ENCODE measurements at regions not wholly inside any gene's neighbourhood (a gene's known extent, or its start where the extent isn't known, plus 50 kb on each side); places are given as distances from the start of the nearest gene placed in this dataset.
"Not testable (repeated sequence)": the region's sequence is repeated elsewhere in the genome, so short reads cannot be mapped to it uniquely, and the experiment has no call there.

DNA sequence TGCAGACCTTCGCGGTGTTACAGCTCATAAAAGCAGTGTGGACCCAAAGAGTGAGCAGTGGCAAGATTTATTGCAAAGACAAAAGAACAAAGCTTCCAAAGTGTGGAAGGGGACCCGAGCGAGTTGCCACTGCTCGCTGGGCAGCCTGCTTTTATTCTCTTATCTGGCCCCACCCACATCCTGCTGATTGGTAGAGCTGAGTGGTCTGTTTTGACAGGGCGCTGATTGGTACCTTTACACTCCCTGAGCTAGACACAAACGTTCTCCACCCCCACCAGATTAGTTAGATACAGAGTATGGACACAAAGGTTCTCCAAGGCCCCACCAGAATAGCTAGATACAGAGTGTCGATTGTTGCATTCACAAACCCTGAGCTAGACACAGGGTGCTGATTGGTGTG lies 156.2 kb upstream of the GIMD1 start:
- DNase-seq (ENCODE audit: low read depth): not testable (repeated sequence)

- DNase-seq (ENCODE audit: low read depth): no peak
Measured at GRCh38 chr4:106522839-106523238, 154.3 kb upstream of the GIMD1 start.

- no peak for DNase-seq (ENCODE audit: low read depth)
Measured at GRCh38 chr4:106512706-106513105, 144.1 kb upstream of the GIMD1 start.

DNA sequence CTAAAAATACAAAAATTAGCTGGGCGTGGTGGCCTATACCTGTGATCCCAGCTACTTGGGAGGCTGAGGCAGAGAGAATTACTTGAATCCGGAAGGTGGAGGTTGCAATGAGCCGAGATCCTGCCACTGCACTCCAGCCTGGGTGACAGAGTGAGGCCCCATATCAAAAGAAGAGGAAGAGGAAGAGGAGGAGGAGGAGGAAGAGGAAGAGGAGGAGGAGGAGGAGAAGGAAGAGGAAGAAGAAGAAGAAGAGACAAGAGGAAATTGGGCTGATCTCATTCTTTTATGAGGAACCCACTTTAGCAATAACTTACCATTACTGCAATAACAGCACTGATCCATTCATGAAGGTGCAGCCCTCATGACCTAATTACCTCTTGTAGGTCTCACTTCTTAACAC lies 138.9 kb upstream of the GIMD1 start:
- DNase-seq (ENCODE audit: low read depth): no peak

DNA sequence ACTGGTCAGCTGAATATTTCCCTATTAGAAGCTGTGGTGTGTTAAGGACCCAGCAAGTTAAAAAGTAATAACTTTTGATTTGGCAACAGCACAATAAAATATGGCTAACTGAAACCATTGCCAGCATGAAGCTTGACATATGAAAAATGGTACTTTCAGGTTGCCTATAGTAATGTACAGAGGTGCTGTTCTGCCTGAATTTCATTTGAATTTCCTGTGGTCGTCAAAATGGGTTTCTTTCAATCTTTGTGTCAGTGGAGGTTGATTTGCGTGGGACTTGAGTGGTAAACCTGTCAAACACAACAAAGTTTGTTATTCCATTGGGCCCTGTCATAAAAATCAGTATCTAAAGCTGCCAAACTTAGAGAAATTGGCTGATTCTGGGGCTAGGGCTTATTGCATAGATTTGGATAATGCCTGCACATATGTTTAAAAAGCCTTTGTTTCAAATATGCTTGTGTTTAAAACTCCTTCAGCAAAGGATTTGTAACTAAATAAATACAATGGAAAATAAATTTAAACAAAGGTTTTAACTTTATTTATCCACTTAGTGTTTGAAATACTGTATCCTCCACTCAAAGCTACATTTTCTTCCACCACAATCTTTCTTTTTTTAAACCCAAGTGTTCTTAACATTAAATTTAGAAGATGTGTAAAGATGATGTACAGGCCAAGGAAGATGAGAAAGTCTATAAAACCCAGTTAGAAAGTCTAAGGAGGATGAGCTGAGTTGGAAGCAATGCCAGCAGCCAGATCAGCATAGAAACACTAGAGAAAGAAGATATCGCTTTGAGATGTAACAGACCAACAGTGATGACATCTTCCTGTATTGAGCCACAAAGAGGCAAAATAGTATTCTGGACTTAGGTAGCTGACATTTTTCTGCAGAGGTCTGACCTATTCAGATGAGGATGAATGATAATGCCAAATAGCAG lies 134.8 kb upstream of the GIMD1 start:
- DNase-seq (ENCODE audit: low read depth): no peak

DNA sequence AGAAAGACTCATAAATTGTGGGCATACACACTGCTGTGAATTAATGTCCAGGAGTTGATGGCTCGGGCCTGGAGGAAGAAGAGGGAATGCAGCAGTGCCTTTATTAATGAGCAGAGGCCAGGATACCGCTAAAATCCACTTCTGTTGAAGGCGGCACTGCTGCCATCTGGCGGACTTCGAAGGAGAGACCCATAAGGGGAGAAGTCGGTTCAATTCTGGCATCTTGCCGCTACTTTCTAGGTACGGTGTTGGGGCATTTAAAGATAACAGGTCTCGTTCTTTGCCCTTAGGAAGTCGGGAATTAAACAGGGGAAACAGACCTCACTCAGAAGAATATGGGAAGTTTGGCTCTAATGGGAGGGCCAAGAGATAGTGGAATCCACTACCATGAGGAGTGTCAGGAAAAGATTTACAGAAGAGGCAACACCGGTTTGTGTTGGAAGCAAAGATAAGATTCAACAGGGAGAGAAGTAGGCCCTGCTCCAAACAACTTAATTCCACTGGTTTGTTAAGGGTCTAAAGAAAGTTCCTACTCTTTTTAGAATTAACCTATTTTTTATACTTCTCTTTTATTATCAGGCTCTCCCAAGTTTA lies 133.6 kb upstream of the GIMD1 start:
- no peak for DNase-seq (ENCODE audit: low read depth)

- DNase-seq (ENCODE audit: low read depth): no peak
Measured at GRCh38 chr4:106497271-106497670, 128.7 kb upstream of the GIMD1 start.

DNA sequence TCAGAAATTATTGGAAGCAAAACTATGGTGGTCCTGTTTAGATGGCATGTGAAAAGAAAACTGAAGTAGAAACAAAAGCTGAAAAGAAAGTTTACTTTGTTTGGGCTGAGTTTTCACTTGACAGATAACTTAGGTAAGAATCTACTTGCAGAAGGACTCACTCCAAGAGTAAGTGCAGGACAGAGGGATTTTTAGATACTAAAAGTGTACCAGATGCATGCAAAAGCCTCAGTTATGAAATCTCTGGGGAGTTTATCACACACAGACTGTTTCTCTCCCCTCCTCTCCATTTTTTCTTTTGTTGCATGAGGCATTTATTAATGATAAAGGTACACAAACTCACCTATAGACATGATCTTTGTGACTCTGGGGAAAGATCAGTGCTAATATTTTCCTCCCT lies 127.5 kb upstream of the GIMD1 start:
- no peak for DNase-seq (ENCODE audit: low read depth)

DNA sequence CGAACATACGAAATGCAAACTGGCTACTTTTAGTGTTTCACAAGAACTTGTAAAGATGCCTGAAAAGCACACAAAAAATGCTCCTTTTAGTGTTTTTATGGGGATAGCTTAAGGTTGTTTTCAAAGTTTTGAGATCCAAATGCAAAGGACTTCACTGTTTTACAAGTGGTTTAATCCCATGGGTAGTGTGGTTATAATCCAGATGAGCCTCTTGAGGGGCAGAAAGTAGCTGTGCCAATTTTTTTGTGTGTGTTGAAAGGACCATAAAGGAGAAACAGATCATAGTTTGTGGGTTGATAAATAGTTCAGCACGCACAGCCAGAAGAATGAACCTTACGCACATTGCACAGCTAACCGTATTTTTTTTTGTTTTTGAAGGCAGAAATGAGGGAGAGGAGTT lies 126.9 kb upstream of the GIMD1 start:
- no peak for DNase-seq (ENCODE audit: low read depth)

DNA sequence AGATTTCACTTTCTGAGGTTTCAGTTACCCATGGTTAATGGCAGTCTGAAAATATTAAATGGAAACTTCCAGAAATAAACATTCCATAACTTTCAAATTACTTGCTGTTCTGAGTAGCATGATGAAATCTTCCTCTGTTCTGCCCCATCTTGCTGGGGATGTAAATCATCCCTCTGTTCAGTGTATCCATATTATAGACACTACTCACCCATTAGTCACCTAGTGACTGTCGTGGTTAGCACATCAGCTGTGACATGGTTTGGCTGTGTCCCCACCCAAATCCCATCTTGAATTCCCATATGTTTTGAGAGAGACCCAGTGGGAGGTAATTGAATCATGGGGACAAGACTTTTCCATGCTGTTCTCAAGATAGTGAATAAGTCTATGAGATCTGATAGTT lies 125.5 kb upstream of the GIMD1 start:
- DNase-seq (ENCODE audit: low read depth): no peak

DNA sequence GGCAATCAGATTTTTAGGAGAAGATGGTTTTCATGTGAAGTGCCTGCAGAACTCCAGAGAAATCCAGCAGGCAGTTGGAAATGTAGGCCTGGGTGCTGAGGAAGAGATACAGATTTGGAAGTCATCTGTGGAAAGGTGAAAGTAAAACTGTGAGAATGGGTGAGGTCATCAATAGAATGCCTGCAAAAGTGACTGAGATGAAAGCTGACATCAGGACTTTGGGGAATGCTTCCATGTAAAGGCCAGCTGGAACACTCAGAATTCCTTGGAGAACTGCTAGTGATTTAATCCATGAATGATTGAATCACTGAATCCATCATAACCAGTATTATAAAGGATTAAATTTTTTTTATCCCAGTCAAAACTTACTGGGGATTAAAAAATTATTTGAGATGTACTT lies 124.5 kb upstream of the GIMD1 start:
- no peak for DNase-seq (ENCODE audit: low read depth)

- DNase-seq (ENCODE audit: low read depth): no peak
Measured at GRCh38 chr4:106486533-106486932, 118.0 kb upstream of the GIMD1 start.

GRCh38 chr4:106481801-106482200 lies 113.2 kb upstream of the GIMD1 start:
- DNase-seq (ENCODE audit: low read depth): no peak

DNA sequence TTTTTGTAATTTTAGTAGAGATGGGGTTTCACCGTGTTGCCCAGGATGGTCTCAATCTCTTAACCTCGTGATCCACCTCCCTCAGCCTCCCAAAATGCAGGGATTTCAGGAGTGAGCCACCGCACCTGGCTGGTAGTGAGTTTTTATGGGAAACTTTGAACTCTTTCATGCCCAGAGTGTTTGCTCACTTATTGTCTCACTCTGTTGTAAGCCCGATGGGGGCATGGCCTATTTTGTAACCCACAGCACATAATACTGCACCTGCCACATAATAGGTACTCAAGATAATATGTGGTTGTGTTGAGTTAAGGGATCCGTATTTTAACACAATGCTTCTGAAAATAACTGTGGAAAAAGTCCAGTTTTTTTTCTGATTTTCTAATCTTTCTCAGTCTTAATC lies 109.6 kb upstream of the GIMD1 start:
- DNase-seq (ENCODE audit: low read depth): no peak

GRCh38 chr4:106476741-106477140 lies 108.2 kb upstream of the GIMD1 start:
- DNase-seq (ENCODE audit: low read depth): no peak

- no peak for DNase-seq (ENCODE audit: low read depth)
Measured at GRCh38 chr4:106473515-106473914, 104.9 kb upstream of the GIMD1 start.

- no peak for DNase-seq (ENCODE audit: low read depth)
Measured at GRCh38 chr4:106471151-106471550, 102.6 kb upstream of the GIMD1 start.

- no peak for DNase-seq (ENCODE audit: low read depth)
Measured at GRCh38 chr4:106463622-106464021, 95.0 kb upstream of the GIMD1 start.

- no peak for DNase-seq (ENCODE audit: low read depth)
Measured at GRCh38 chr4:106454581-106454980, 86.0 kb upstream of the GIMD1 start.

- no peak for DNase-seq (ENCODE audit: low read depth)
Measured at GRCh38 chr4:106454021-106454420, 85.4 kb upstream of the GIMD1 start.

GRCh38 chr4:106451091-106451490 lies 82.5 kb upstream of the GIMD1 start:
- no peak for DNase-seq (ENCODE audit: low read depth)

DNA sequence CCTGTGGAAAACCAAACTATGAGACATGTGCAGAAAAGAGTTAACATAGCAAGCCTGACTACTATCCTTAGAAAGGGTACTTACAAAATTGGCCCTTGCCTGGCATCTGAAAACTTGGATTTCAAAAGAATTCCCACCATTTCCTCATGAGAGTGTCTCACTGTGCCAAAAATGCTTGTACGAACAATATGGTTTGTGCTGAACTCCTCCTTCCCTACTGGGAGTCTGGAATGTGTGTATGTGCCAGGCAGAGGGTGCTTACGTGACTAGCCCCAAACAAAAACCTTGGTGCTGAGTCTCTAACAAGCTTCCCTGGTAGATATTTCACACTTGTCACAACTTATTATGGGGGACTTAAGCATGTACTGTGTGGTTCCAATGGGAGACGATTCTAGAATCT lies 81.7 kb upstream of the GIMD1 start:
- no peak for DNase-seq (ENCODE audit: low read depth)

GRCh38 chr4:106444557-106444956 lies 76.0 kb upstream of the GIMD1 start:
- DNase-seq (ENCODE audit: low read depth): no peak

- no peak for DNase-seq (ENCODE audit: low read depth)
Measured at GRCh38 chr4:106430797-106431196, 62.2 kb upstream of the GIMD1 start.

All from CMK (cell line).